Tibial nerve (tissue), 3 donors: ENCODE measurements at regions not wholly inside any gene's neighbourhood (a gene's known extent, or its start where the extent isn't known, plus 50 kb on each side); places are given as distances from the start of the nearest gene placed in this dataset.

Source experiments
- POLR2A ChIP-seq, 2 donors: fragments of 450-650 bp; IDR thresholded peaks; one replicate each; pipeline ENCODE4 v1.6.1; 2017; ENCODE audit warnings: antibody characterized with exemption in 2 of 2, mild to moderate bottlenecking in 2 of 2, moderate library complexity in 2 of 2
- TF ChIP-seq, protein P1 (sequence below), 5 experiments: fragments of 200-600 bp in 3 of 5; fragments of 450-650 bp in 2 of 5; sonication (generic) in 3 of 5; IDR thresholded peaks; one replicate each; pipeline ENCODE4 v1.5.1; 2016 to 2019; ENCODE audit warnings: antibody characterized with exemption in 5 of 5, mild to moderate bottlenecking in 3 of 5, moderate library complexity in 2 of 5

DNA sequence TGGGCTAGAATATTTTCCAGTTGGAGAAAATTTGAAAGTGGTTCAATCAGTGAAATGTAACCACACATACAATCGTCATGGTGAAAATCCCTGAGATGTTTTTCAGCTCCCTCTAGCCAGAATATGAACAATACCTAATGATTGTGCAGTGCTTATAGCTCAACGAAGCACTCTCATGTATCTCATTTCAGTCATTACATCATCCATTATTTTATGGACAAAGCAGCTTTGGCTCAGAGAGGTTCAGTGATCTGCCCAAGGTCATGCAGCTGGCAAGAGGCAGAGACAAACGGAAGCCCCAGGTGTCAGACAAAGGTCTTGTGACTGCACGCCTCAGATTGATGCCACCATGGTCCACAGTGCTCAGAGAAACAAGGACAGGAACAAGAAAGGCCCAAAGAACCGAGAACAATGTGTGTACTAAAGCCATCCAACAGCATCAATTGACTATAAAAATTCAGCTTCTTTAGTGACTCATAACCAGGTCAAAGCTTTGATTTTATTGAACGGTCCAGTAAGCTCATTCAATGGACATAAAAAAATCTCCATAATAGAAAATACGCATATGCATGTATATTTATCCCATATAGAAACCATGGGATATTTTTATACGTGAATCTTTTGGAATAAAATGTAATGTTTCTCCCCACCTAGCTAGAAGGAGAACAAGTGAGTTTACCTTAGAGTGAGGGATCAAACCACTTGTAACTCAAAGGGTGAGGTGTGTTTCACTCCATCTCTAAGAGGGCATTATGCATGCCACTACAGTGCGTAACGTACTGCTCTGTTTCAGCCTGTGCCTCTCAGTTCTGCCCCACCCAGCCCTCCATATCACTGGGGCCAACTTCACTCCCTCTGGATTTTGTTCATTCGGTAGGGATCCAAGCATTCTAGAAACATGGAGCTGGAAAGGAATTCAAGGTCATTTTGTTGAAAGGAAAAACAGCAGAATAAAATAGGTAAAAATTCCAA is 141.8 kb downstream of the GRIN2B start:
- TF ChIP-seq, protein P1, sequence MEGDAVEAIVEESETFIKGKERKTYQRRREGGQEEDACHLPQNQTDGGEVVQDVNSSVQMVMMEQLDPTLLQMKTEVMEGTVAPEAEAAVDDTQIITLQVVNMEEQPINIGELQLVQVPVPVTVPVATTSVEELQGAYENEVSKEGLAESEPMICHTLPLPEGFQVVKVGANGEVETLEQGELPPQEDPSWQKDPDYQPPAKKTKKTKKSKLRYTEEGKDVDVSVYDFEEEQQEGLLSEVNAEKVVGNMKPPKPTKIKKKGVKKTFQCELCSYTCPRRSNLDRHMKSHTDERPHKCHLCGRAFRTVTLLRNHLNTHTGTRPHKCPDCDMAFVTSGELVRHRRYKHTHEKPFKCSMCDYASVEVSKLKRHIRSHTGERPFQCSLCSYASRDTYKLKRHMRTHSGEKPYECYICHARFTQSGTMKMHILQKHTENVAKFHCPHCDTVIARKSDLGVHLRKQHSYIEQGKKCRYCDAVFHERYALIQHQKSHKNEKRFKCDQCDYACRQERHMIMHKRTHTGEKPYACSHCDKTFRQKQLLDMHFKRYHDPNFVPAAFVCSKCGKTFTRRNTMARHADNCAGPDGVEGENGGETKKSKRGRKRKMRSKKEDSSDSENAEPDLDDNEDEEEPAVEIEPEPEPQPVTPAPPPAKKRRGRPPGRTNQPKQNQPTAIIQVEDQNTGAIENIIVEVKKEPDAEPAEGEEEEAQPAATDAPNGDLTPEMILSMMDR (IDR thresholded peaks at IDR 0.05): no peak
- TF ChIP-seq POLR2A (IDR thresholded peaks at IDR 0.05): no peak
